ENCODE measurements at regions not wholly inside any gene's neighbourhood (a gene's known extent, or its start where the extent isn't known, plus 50 kb on each side); places are given as distances from the start of the nearest gene placed in this dataset.

GRCh38 chr3:157868946-157869345 lies 237.3 kb downstream of the SHOX2 start:
- no peak for FAIRE-seq
- no peak overlapping the region for H3K4me2 ChIP-seq
- WGBS (ENCODE audit: missing lambda C conversion rate) = 4% methylated on average over 2 of the region's 2 CpGs
- ATAC-seq = no peak
- ChIA-PET POLR2A (no interaction called here), CTCF (interaction anchor here (1.4 kb wide), 1 partner anchor 8 kb away, joined by 3 read pairs; no protein-coding TSS in a partner anchor)
- no peak overlapping the region for H3K4me3 ChIP-seq
- no peaks in the 10 kb centered on the region for H3K9me3 ChIP-seq
- TF ChIP-seq PHF8 (IDR thresholded peaks at IDR 0.05; ENCODE audit: borderline replicate concordance, low read depth) = no peak
- TF ChIP-seq SREBF2 (IDR thresholded peaks at IDR 0.05) = no peak
- TF ChIP-seq MYC (IDR thresholded peaks at IDR 0.05; ENCODE audit: borderline replicate concordance, low read length) = no peak
- no peak for TF ChIP-seq NR3C1 (IDR thresholded peaks at IDR 0.05)
- no peak for TF ChIP-seq GATA3 (IDR thresholded peaks at IDR 0.05; ENCODE audit: borderline replicate concordance)
- no peak for TF ChIP-seq E2F6 (IDR thresholded peaks at IDR 0.05; ENCODE audit: borderline replicate concordance, low read depth)
- no peak for TF ChIP-seq BCL3 (IDR thresholded peaks at IDR 0.05)
- no peak for TF ChIP-seq BHLHE40 (IDR thresholded peaks at IDR 0.05; ENCODE audit: low read depth, low read length)
- TF ChIP-seq NPAS2 (CRISPR knock-in tag; IDR thresholded peaks at IDR 0.05; ENCODE audit: borderline replicate concordance) = no peak
- TF ChIP-seq CTCF (IDR thresholded peaks at IDR 0.05) = no peak
- no peak for TF ChIP-seq RFX5 (IDR thresholded peaks at IDR 0.05)
- no peak for TF ChIP-seq FOSL2 (IDR thresholded peaks at IDR 0.05)
- no peak for TF ChIP-seq FOSL2 (CRISPR knock-in tag; IDR thresholded peaks at IDR 0.05)
- TF ChIP-seq, protein P1, sequence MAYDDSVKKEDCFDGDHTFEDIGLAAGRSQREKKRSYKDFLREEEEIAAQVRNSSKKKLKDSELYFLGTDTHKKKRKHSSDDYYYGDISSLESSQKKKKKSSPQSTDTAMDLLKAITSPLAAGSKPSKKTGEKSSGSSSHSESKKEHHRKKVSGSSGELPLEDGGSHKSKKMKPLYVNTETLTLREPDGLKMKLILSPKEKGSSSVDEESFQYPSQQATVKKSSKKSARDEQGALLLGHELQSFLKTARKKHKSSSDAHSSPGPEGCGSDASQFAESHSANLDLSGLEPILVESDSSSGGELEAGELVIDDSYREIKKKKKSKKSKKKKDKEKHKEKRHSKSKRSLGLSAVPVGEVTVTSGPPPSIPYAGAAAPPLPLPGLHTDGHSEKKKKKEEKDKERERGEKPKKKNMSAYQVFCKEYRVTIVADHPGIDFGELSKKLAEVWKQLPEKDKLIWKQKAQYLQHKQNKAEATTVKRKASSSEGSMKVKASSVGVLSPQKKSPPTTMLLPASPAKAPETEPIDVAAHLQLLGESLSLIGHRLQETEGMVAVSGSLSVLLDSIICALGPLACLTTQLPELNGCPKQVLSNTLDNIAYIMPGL (CRISPR knock-in tag; IDR thresholded peaks at IDR 0.05; ENCODE audit: borderline replicate concordance) = no peak
- TF ChIP-seq JUN (IDR thresholded peaks at IDR 0.05) = no peak
- no peaks in the 10 kb centered on the region for H3K4me1 ChIP-seq
- no peak overlapping the region for H3K27ac ChIP-seq
- DNase-seq (ENCODE audit: low read depth in 1 of 2, low spot score in 1 of 2) = no peak

GRCh38 chr3:157868196-157868595 lies 238.0 kb downstream of the SHOX2 start:
- TF ChIP-seq EP300 (IDR thresholded peaks at IDR 0.05) (no peak), ZC3H11A (IDR thresholded peaks at IDR 0.05) (no peak), RARB (CRISPR knock-in tag; IDR thresholded peaks at IDR 0.05) (no peak), CHD2 (IDR thresholded peaks at IDR 0.05; ENCODE audit: low read length, partially characterized antibody) (no peak), RFX5 (IDR thresholded peaks at IDR 0.05) (no peak), USF2 (IDR thresholded peaks at IDR 0.05) (no peak), NR3C1 (IDR thresholded peaks at IDR 0.05) (no peak), BHLHE40 (IDR thresholded peaks at IDR 0.05; ENCODE audit: low read depth, low read length) (no peak), ZNF302 (CRISPR knock-in tag; IDR thresholded peaks at IDR 0.05) (no peak), HDAC2 (IDR thresholded peaks at IDR 0.05) (no peak), RAD21 (conservative IDR thresholded peaks at IDR 0.05 in 1 of 2, IDR thresholded peaks at IDR 0.05 in 1 of 2) (no peak), NPAS2 (CRISPR knock-in tag; IDR thresholded peaks at IDR 0.05; ENCODE audit: borderline replicate concordance) (no peak), RCOR1 (IDR thresholded peaks at IDR 0.05; ENCODE audit: low read depth, low read length) (no peak), POLR2A (IDR thresholded peaks at IDR 0.05; ENCODE audit: low read length) (no peak), CEBPB (IDR thresholded peaks at IDR 0.05) (no peak), RNF2 (IDR thresholded peaks at IDR 0.05; ENCODE audit: borderline replicate concordance, low read depth) (no peak), JUNB (IDR thresholded peaks at IDR 0.05) (no peak), FOXS1 (CRISPR knock-in tag; IDR thresholded peaks at IDR 0.05) (no peak)
- TF ChIP-seq, protein P2, sequence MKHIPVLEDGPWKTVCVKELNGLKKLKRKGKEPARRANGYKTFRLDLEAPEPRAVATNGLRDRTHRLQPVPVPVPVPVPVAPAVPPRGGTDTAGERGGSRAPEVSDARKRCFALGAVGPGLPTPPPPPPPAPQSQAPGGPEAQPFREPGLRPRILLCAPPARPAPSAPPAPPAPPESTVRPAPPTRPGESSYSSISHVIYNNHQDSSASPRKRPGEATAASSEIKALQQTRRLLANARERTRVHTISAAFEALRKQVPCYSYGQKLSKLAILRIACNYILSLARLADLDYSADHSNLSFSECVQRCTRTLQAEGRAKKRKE (CRISPR knock-in tag; IDR thresholded peaks at IDR 0.05; ENCODE audit: low read depth) = no peak
- no peak overlapping the region for H3K4me2 ChIP-seq
- ChIA-PET CTCF (no interaction called here), POLR2A (no interaction called here)
- H3K4me1 ChIP-seq = no peaks in the 10 kb centered on the region
- H3K4me3 ChIP-seq = no peak overlapping the region
- FAIRE-seq = no peak
- WGBS (ENCODE audit: missing lambda C conversion rate) = 6% methylated on average over 1 of the region's 1 CpG
- no peak for DNase-seq (ENCODE audit: low read depth in 1 of 2, low spot score in 1 of 2)
- H3K27ac ChIP-seq = no peak overlapping the region
- no peaks in the 10 kb centered on the region for H3K9me3 ChIP-seq
- ATAC-seq = no peak
